ENCODE measurements at regions not wholly inside any gene's neighbourhood (a gene's known extent, or its start where the extent isn't known, plus 50 kb on each side); places are given as distances from the start of the nearest gene placed in this dataset.
"Not testable (repeated sequence)": the region's sequence is repeated elsewhere in the genome, so short reads cannot be mapped to it uniquely, and the experiment has no call there.

GRCh38 chr10:100642295-100642994 lies 102.9 kb upstream of the PAX2 start:
- DNase-seq, result no peak

DNA sequence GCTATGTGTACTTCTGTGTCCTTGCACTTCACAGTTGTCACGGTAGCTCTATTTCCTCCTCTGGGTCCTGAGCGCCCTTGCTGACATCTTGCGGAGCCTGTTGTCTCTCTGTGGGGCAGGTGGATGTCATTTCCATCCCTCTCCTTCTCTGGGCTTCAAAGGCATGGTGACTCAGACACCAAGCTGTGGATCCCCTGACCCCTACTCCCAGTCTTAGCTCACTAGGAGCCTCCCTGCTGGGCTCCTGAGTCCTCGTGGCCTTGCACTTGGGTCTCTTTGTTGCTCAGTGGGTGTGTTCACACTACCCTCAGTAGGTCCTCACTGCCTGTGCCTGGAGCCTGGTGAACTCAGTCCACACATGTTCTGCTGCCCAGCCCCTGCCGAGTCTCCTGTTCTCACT lies 100.3 kb upstream of the PAX2 start:
- DNase-seq, result no peak

GRCh38 chr10:100645613-100646392 lies 99.6 kb upstream of the PAX2 start:
- no peak for DNase-seq

DNA sequence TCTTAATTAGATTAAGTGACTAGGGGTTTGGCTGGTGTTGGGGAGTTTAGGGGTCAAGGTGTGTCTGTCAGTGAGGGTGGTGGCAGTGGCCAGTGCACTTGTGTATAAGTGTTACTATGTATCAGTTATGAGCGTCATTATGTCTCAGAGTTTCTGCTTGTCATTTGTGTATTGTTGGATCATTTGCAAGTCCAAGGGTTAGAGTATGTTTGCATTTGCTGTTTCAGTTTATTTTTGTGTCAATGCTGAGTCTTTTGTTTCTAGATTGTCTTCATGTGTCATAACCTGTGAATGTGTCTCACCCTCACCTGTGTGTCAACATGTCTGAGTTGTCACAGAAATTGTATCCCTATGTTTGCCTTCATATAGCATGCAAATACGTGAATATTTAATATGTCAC lies 97.5 kb upstream of the PAX2 start:
- no peak for DNase-seq

- DNase-seq, result no peak
Observed at GRCh38 chr10:100650693-100651092, 94.7 kb upstream of the PAX2 start.

GRCh38 chr10:100651099-100651498 lies 94.3 kb upstream of the PAX2 start:
- not testable (repeated sequence) for DNase-seq

- no peak for DNase-seq
Observed at GRCh38 chr10:100651916-100652315, 93.5 kb upstream of the PAX2 start.

DNA sequence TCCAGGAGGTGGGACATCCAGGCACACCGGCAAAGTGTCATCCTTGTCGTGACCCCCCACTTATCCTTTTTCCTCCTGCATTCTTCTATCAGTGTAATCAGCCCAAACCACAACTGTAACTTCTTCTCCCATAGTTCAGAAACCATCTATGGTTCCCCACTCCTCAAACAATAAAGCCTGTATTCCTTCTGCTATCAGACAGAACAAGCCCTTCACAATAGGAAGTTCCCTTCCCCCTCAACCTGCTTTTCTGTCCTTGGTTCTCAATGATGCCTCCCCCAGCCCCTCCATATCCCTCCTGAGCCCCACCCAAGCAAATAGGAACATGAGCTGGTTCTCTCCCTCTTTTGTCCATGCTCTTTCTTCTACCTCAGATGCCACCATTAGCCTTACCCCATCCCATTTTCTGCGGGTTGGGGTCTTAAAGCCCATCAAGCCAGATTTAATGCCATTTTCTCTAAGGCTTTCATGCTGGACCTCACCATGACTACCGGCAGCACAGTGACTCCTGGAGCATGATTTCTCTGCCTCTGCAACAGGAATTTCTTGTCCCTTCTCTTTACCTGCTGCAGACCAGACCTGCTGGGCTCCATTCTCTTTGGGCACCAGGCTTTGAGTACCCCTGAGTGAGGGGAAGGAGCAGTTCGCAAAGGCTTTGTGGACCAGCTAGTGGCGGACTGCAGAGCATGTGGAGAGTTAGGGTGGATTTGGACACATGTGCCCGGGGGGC lies 92.8 kb upstream of the PAX2 start:
- DNase-seq, result no peak

DNA sequence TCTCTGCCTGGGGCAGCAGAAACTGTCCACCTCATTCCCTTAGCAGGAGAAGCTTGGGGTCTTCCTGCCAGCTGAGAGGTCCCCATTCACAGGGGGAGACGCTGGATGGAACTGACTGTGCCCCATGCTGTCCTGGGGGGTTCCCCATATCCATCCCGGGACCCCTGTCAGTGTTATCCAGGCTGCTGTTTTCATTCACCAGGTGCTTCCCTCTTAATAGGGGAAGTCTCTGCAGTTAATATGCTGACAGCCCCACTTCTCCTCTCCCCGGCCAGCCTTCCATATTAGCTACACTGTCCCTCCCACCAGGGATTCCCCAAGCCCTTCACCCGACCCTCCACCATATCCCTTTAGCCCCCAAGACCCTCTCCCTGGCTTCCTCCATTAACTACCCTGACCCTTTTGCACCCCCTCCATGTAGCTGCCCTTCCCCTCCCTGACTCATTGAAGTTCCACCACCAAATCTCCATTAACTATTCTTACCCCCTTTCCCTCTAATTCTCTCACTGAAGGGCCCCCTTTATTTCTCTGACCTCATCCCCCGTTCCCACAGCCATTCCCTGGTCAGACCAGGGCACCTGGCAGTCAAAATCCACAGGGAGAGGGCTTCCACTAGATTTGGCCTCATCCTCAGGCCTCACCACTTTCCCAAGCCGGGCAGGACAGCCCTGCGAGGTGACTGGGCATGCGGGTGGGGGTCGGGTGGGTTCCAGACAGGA lies 92.0 kb upstream of the PAX2 start:
- DNase-seq, result no peak

- DNase-seq, result no peak
Observed at GRCh38 chr10:100653957-100654781, 91.2 kb upstream of the PAX2 start.

GRCh38 chr10:100654782-100655325 lies 90.5 kb upstream of the PAX2 start:
- no peak for DNase-seq

- DNase-seq, result no peak
Observed at GRCh38 chr10:100655326-100655759, 90.0 kb upstream of the PAX2 start.

- DNase-seq, result no peak
Observed at GRCh38 chr10:100655760-100656421, 89.5 kb upstream of the PAX2 start.

DNA sequence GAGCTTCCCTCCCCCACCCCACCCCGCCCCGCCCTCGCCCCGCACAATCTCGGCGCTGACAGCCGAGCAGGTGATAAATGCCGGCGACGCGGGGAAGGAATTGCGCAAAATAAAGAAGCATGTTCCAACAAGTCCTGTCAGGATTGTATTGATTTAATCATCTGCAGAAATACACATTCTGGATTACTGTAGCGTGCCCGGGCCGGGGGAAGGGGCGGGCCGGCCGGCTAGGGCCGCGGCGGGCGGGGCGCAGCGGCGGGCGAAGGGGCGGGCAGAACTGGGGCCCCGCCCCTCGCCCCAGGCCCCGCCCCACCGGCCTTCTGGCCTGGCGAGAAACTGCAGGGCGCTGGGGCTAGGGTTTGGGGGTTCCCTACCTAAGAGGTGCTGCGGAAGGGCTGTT lies 88.9 kb upstream of the PAX2 start:
- DNase-seq, result no peak

DNA sequence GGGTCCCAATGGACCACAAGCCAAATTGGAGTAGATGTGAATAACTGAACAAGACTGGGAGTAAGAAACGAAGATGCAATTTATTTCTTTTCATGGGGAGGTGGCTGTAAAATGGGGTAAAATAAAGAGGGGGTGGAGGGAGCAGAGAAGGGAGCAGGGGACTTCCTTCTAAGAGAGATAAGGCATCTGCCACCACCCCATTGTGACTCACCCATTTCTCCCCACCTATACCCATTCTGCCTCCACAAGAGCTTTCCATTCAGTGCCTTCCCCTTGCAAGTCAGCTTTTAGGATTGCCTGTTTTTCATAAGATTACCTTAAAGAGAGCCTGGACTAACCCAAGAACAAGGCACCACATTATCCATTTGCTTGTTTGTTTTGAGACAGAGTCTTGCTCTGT lies 87.1 kb upstream of the PAX2 start:
- no peak for DNase-seq

- no peak for DNase-seq
Observed at GRCh38 chr10:100659361-100660098, 85.9 kb upstream of the PAX2 start.

GRCh38 chr10:100660365-100660764 lies 85.0 kb upstream of the PAX2 start:
- no peak for DNase-seq

DNA sequence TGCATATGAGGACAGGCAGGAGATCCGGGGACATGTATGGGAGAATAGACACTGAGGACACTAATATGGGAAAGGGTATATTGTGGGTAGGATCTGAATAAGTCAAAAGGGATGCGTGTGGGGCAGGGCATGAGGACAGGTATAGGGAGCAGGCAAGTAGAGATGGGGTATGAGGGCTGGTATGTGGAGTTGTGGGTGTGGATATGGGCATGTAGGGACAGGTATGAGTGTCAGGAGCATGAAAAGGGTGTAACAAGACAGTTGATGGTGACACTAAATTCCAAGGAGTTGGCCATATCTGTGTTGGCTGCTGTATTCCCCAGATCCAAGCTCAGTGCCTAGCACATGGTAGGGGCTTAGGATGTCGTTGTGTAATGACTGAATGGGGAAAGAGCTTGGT lies 84.4 kb upstream of the PAX2 start:
- no peak for DNase-seq

DNA sequence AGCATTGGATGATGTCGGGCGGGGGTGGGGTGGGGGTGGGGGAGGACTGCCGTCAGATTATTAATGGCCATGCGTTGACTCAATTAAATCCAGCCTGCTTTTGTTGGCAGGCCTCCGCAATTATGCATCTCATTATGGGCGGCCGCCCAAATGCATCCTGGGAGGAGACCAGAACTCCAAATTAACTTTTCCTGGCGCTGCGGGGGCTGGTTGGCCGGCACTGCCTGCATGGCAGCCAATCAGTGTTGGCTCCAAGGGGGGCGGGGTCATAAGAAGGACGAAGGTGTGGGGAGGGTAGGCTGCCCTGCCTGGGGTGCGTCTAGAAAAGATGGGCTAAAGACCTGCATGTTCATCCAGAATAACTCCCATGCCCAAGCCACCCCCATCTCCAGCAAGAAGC lies 83.9 kb upstream of the PAX2 start:
- no peak for DNase-seq

DNA sequence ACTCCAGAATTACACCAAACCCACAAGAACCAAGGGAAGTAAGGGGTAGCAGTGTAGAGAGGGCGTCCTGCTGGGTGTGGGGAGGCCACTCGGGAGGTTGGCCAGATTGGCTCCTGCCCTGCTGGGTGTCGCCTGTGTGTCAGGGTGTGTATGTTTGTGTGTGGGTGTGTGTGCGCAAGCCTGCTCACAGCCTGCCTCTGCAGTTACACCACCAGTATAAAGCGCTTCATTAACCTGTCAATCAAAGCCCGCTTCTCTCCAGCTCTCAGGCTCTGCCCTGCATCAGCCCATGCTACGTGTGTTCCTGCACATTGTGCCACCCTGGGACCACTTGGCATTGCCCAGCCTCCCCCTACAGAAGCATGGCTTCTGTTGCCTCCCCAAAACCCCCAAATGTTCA lies 83.3 kb upstream of the PAX2 start:
- no peak for DNase-seq

Data from SHP77 (cell line).